ENCODE measurements at regions not wholly inside any gene's neighbourhood (a gene's known extent, or its start where the extent isn't known, plus 50 kb on each side); places are given as distances from the start of the nearest gene placed in this dataset.

- Histone ChIP-seq H3K27ac (no peak overlapping the region), H3K27me3 (no peaks in the 10 kb centered on the region), H3K9me3 (no peaks in the 10 kb centered on the region), H3K4me1 (ENCODE audit: insufficient read depth) (no peaks in the 10 kb centered on the region), H3K4me3 (no peak overlapping the region), H3K36me3 (no peaks in the 10 kb centered on the region)
- DNase-seq: no peak
- intact Hi-C loops (cut with DNase I): no loop called here
- TF ChIP-seq POLR2A (IDR thresholded peaks at IDR 0.05) (no peak), CTCF (IDR thresholded peaks at IDR 0.05) (no peak), EP300 (IDR thresholded peaks at IDR 0.05) (no peak)
- WGBS, 3 donors: 89 to 95% (median 90%) methylated on average over 2 of the region's 2 CpGs
These were observed 596.3 kb downstream of the FAT4 start for GRCh38 chr4:125911058-125911457.

DNA sequence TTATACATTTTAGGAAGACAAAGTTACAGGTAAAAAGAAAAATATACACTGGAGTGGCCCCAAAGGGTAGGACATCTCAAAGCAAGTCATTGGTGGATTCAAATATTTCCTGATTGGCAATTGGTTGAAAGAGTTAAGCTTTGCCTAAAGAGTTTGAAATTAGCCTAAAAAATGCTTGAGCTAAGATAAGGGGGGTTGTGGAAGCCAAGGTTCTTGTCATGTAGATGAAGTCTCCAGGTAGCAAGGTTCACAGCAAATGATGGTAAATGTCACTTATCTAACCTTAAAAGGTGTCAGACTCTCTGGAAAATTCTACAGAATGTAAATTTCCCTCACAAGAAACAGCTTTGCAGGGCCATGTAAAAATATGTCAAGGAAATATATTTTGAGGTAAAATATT is 596.7 kb downstream of the FAT4 start:
- H3K4me1 ChIP-seq (ENCODE audit: insufficient read depth): no peaks in the 10 kb centered on the region
- intact Hi-C loops (cut with DNase I): no loop called here
- TF ChIP-seq POLR2A (IDR thresholded peaks at IDR 0.05) (no peak), EP300 (IDR thresholded peaks at IDR 0.05) (no peak), CTCF (IDR thresholded peaks at IDR 0.05) (no peak)
- H3K4me3 ChIP-seq: no peak overlapping the region
- H3K36me3 ChIP-seq: no peaks in the 10 kb centered on the region
- no peaks in the 10 kb centered on the region for H3K9me3 ChIP-seq
- DNase-seq: no peak
- no peak overlapping the region for H3K27ac ChIP-seq
- no peaks in the 10 kb centered on the region for H3K27me3 ChIP-seq

GRCh38 chr4:125917559-125917958 is 602.8 kb downstream of the FAT4 start:
- H3K9me3 ChIP-seq: no peaks in the 10 kb centered on the region
- H3K4me1 ChIP-seq (ENCODE audit: insufficient read depth): no peaks in the 10 kb centered on the region
- H3K4me3 ChIP-seq: no peak overlapping the region
- H3K36me3 ChIP-seq: no peaks in the 10 kb centered on the region
- intact Hi-C loops (cut with DNase I): no loop called here
- H3K27me3 ChIP-seq: no peaks in the 10 kb centered on the region
- WGBS, 3 donors: 79 to 93% (median 89%) methylated on average over 1 of the region's 1 CpG
- no peak overlapping the region for H3K27ac ChIP-seq
- DNase-seq: no peak
- TF ChIP-seq EP300 (IDR thresholded peaks at IDR 0.05) (no peak), CTCF (IDR thresholded peaks at IDR 0.05) (no peak), POLR2A (IDR thresholded peaks at IDR 0.05) (no peak)

GRCh38 chr4:125928652-125929051 is 613.9 kb downstream of the FAT4 start:
- DNase-seq: no peak
- no peak overlapping the region for H3K4me3 ChIP-seq
- no peak overlapping the region for H3K27ac ChIP-seq
- H3K36me3 ChIP-seq: no peaks in the 10 kb centered on the region
- no peaks in the 10 kb centered on the region for H3K9me3 ChIP-seq
- no peaks in the 10 kb centered on the region for H3K27me3 ChIP-seq
- TF ChIP-seq EP300 (IDR thresholded peaks at IDR 0.05): no peak
- TF ChIP-seq POLR2A (IDR thresholded peaks at IDR 0.05): no peak
- TF ChIP-seq CTCF (IDR thresholded peaks at IDR 0.05): no peak
- no peaks in the 10 kb centered on the region for H3K4me1 ChIP-seq (ENCODE audit: insufficient read depth)
- intact Hi-C loops (cut with DNase I): no loop called here
- 92 to 100% (median 93%) methylated on average over 1 of the region's 1 CpG for WGBS, 3 donors

GRCh38 chr4:125938541-125938940 is 623.8 kb downstream of the FAT4 start:
- Histone ChIP-seq H3K27me3 (no peaks in the 10 kb centered on the region), H3K4me1 (ENCODE audit: insufficient read depth) (no peaks in the 10 kb centered on the region), H3K4me3 (no peak overlapping the region), H3K36me3 (no peaks in the 10 kb centered on the region), H3K27ac (no peak overlapping the region), H3K9me3 (no peaks in the 10 kb centered on the region)
- DNase-seq: no peak
- intact Hi-C loops (cut with DNase I): no loop called here
- no peak for TF ChIP-seq POLR2A (IDR thresholded peaks at IDR 0.05)
- no peak for TF ChIP-seq CTCF (IDR thresholded peaks at IDR 0.05)
- no peak for TF ChIP-seq EP300 (IDR thresholded peaks at IDR 0.05)
